A549 (cell line): ENCODE measurements at regions not wholly inside any gene's neighbourhood (a gene's known extent, or its start where the extent isn't known, plus 50 kb on each side); places are given as distances from the start of the nearest gene placed in this dataset.

ENCODE experiments used
- BHLHE40 ChIP-seq: IDR thresholded peaks from 2 replicates; pipeline ENCODE4 v1.6.1; 2012; ENCODE audit warnings: low read depth, low read length, inconsistent platforms
- CEBPB ChIP-seq, 2 experiments: fragments of >200 bp in 1 of 2; sonication (Bioruptor Twin) in 1 of 2; formaldehyde crosslinking in 1 of 2; IDR thresholded peaks; 2 replicates each; pipeline ENCODE4 v1.6.1; 2012 to 2016
- CTCF ChIP-seq: fragments of >200 bp; sonication (Bioruptor Twin); formaldehyde crosslinking; IDR thresholded peaks from 3 replicates; pipeline ENCODE4 v1.5.1; 2016
- E2F6 ChIP-seq: IDR thresholded peaks from 2 replicates; pipeline ENCODE4 v1.6.1; 2012; ENCODE audit warnings: low read depth, borderline replicate concordance
- EP300 ChIP-seq, 2 experiments: fragments of >200 bp; sonication (Bioruptor Twin); formaldehyde crosslinking; IDR thresholded peaks; 2 replicates in 1 of 2; 3 replicates in 1 of 2; pipeline ENCODE4 v1.6.1; 2016 to 2017
- HMGXB4 ChIP-seq: fragments of 250-450 bp; sonication (Bioruptor Pico); IDR thresholded peaks from 2 replicates; pipeline ENCODE4 v1.5.0; 2021; ENCODE audit warnings: mild to moderate bottlenecking, moderate library complexity, borderline replicate concordance
- KDM5A ChIP-seq: fragments of 200-600 bp; sonication (generic); IDR thresholded peaks from 2 replicates; pipeline ENCODE4 v1.6.1; 2016; ENCODE audit warnings: antibody characterized with exemption, mild to moderate bottlenecking
- POLR2A ChIP-seq: IDR thresholded peaks from 2 replicates; pipeline ENCODE4 v1.6.1; 2012; ENCODE audit warnings: mild to moderate bottlenecking, low read length
- RAD21 ChIP-seq, 2 experiments: fragments of >200 bp in 1 of 2; sonication (Bioruptor Twin) in 1 of 2; formaldehyde crosslinking in 1 of 2; IDR thresholded peaks in 1 of 2; conservative IDR thresholded peaks in 1 of 2; 2 replicates in 1 of 2; 3 replicates in 1 of 2; pipeline ENCODE4 v1.6.1; 2012 to 2018; ENCODE audit warnings: inconsistent platforms in 1 of 2
- RCOR1 ChIP-seq: fragments of 150-350 bp; IDR thresholded peaks from 2 replicates; pipeline ENCODE4 v1.6.1; 2014; ENCODE audit warnings: antibody characterized with exemption, low read length, low read depth
- SMC3 ChIP-seq: fragments of >200 bp; sonication (Bioruptor Twin); formaldehyde crosslinking; IDR thresholded peaks from 3 replicates; pipeline ENCODE4 v1.6.1; 2018; ENCODE audit warnings: inconsistent platforms
- USF2 ChIP-seq: fragments of 450-650 bp; IDR thresholded peaks from 2 replicates; pipeline ENCODE4 v1.6.1; 2014; ENCODE audit warnings: antibody characterized with exemption

GRCh38 chr2:144835634-144836350, 315.9 kb upstream of the ZEB2 start:
- TF ChIP-seq CTCF (no peak), USF2 (no peak), HMGXB4 (CRISPR knock-in tag) (no peak), EP300 (IDR thresholded peaks at IDR 0.05) (no peak), POLR2A (no peak), SMC3 (no peak), RAD21 (conservative IDR thresholded peaks at IDR 0.05 in 1 of 2, IDR thresholded peaks at IDR 0.05 in 1 of 2) (no peak), BHLHE40 (no peak), E2F6 (no peak), KDM5A (no peak), RCOR1 (no peak), CEBPB (IDR thresholded peaks at IDR 0.05) (no peak)
